SK-N-SH (cell line): ENCODE measurements at regions not wholly inside any gene's neighbourhood (a gene's known extent, or its start where the extent isn't known, plus 50 kb on each side); places are given as distances from the start of the nearest gene placed in this dataset.

Experiments used
- CTCF ChIA-PET: fragments of 300-600, 350-600 bp; formaldehyde crosslinking; extraction: SDS; loops from one replicate; lab custom pipeline; 2021; lab: Yijun Ruan, JAX
- POLR2A ChIA-PET: fragments of 350-600 bp; sonication (Branson Sonifier 250); formaldehyde crosslinking; extraction: SDS; loops from one replicate; lab custom pipeline; 2020; ENCODE audit warnings: antibody characterized with exemption, inconsistent platforms; lab: Yijun Ruan, JAX
- DNase-seq: peaks from one replicate; pipeline ENCODE4 v3.0.0; 2012
- H2AFZ ChIP-seq: fragments of 200-600 bp; sonication (generic); 2 replicates; pipeline ENCODE4 v1.8.1; 2016; ENCODE audit warnings: antibody characterized with exemption, mild to moderate bottlenecking, low read depth
- H3F3A ChIP-seq: fragments of 200-600 bp; sonication (generic); replicated peaks from 2 replicates; pipeline ENCODE3; 2016; ENCODE audit warnings: antibody characterized with exemption, mild to moderate bottlenecking; ENCODE audit not compliant: insufficient read depth
- H3K27ac ChIP-seq, 2 experiments: fragments of 200-500 bp in 1 of 2; fragments of 200-600 bp in 1 of 2; sonication (Bioruptor generic) in 1 of 2; sonication (generic), shearing (Covaris generic) in 1 of 2; 2 replicates each; pipeline versions ENCODE4 v1.5.1 to v1.6.1; 2014 to 2016; ENCODE audit warnings: low read depth in 2 of 2, inconsistent platforms in 1 of 2, low read length in 1 of 2, mild to moderate bottlenecking in 1 of 2, mixed read lengths in 1 of 2
- H3K27me3 ChIP-seq: fragments of 200-600 bp; sonication (generic), shearing (Covaris generic); 2 replicates; pipeline ENCODE4 v1.6.1; 2016; ENCODE audit warnings: mixed run types; ENCODE audit not compliant: insufficient read depth
- H3K36me3 ChIP-seq, 2 experiments: fragments of 200-500 bp in 1 of 2; fragments of 200-600 bp in 1 of 2; sonication (Bioruptor generic) in 1 of 2; sonication (generic) in 1 of 2; replicated peaks in 1 of 2; 2 replicates each; pipeline versions ENCODE3 to v1.5.1; 2014 to 2016; ENCODE audit warnings: low read length in 1 of 2, mild to moderate bottlenecking in 1 of 2; ENCODE audit not compliant: insufficient read depth in 2 of 2, control insufficient read depth in 1 of 2
- H3K4me1 ChIP-seq, 2 experiments: fragments of 200-500 bp in 1 of 2; fragments of 200-600 bp in 1 of 2; sonication (Bioruptor generic) in 1 of 2; sonication (generic), shearing (Covaris generic) in 1 of 2; 2 replicates each; pipeline versions ENCODE4 v1.5.1 to v1.6.1; 2014 to 2016; ENCODE audit warnings: low read depth in 1 of 2, low read length in 1 of 2, mixed run types in 1 of 2; ENCODE audit not compliant: insufficient read depth in 2 of 2, control insufficient read depth in 1 of 2
- H3K4me2 ChIP-seq: fragments of 200-600 bp; sonication (generic), shearing (Covaris generic); 2 replicates; pipeline ENCODE4 v1.6.1; 2017; ENCODE audit warnings: mixed run types
- H3K4me3 ChIP-seq, 2 experiments: fragments of 200-500 bp in 1 of 2; fragments of 200-600 bp in 1 of 2; sonication (Bioruptor generic) in 1 of 2; sonication (generic), shearing (Covaris generic) in 1 of 2; 2 replicates each; pipeline versions ENCODE4 v1.5.1 to v1.8.1; 2014 to 2016; ENCODE audit warnings: low read depth in 2 of 2, inconsistent platforms in 1 of 2, low read length in 1 of 2, mild to moderate bottlenecking in 1 of 2, mixed read lengths in 1 of 2, moderate library complexity in 1 of 2
- H3K79me2 ChIP-seq: fragments of 200-600 bp; sonication (generic); 2 replicates; pipeline ENCODE4 v1.8.1; 2017; ENCODE audit warnings: mild to moderate bottlenecking; ENCODE audit not compliant: insufficient read depth
- H3K9ac ChIP-seq: fragments of 200-600 bp; sonication (generic); 2 replicates; pipeline ENCODE4 v1.6.1; 2017; ENCODE audit warnings: mixed run types
- H3K9me2 ChIP-seq: fragments of 200-600 bp; sonication (generic); 2 replicates; pipeline ENCODE4 v1.6.1; 2017; ENCODE audit warnings: mixed run types
- H3K9me3 ChIP-seq: fragments of 200-600 bp; sonication (generic); 2 replicates; pipeline ENCODE4 v1.6.1; 2017; ENCODE audit warnings: mixed run types, mild to moderate bottlenecking, moderate library complexity
- H4K20me1 ChIP-seq: fragments of 200-600 bp; sonication (generic); 2 replicates; pipeline ENCODE4 v1.6.1; 2017; ENCODE audit warnings: mild to moderate bottlenecking, mixed run types; ENCODE audit not compliant: insufficient read depth
- CHD2 ChIP-seq: fragments of 150-350 bp; IDR thresholded peaks from 2 replicates; pipeline ENCODE4 v1.6.1; 2018; ENCODE audit warnings: low read length; ENCODE audit not compliant: partially characterized antibody
- EP300 ChIP-seq, 2 experiments: IDR thresholded peaks; 2 replicates each; pipeline versions ENCODE4 v1.4.0 to v1.6.1; 2012; ENCODE audit warnings: borderline replicate concordance in 1 of 2, low read depth in 1 of 2, low read length in 1 of 2
- EZH2phosphoT487 ChIP-seq: fragments of 200-600 bp; sonication (generic); IDR thresholded peaks from 2 replicates; pipeline ENCODE4 v1.6.1; 2017; ENCODE audit warnings: low read depth, mixed run types, mild to moderate bottlenecking, antibody characterized with exemption, moderate library complexity, borderline replicate concordance
- FOSL2 ChIP-seq: IDR thresholded peaks from 2 replicates; pipeline ENCODE4 v1.4.0; 2012; ENCODE audit warnings: low read depth, mild to moderate bottlenecking, moderate library complexity, borderline replicate concordance
- GABPA ChIP-seq: IDR thresholded peaks from 2 replicates; pipeline ENCODE4 v1.4.0; 2012; ENCODE audit warnings: low read depth, mild to moderate bottlenecking
- JUND ChIP-seq: IDR thresholded peaks from 2 replicates; pipeline ENCODE4 v1.4.0; 2012
- MEF2A ChIP-seq: IDR thresholded peaks from 2 replicates; pipeline ENCODE4 v1.4.0; 2012; ENCODE audit warnings: low read depth, borderline replicate concordance
- POLR2AphosphoS5 ChIP-seq: IDR thresholded peaks from 2 replicates; pipeline ENCODE4 v1.6.1; 2012; ENCODE audit warnings: low read depth, low read length
- RFX5 ChIP-seq: IDR thresholded peaks from 2 replicates; pipeline ENCODE4 v1.6.1; 2012; ENCODE audit warnings: mild to moderate bottlenecking, improper control_type of control experiment, low read length
- TAF1 ChIP-seq: IDR thresholded peaks from 2 replicates; pipeline ENCODE4 v1.6.1; 2012; ENCODE audit warnings: low read depth, mild to moderate bottlenecking, low read length, moderate library complexity, borderline replicate concordance
- WGBS: methylation state at CpG from one replicate; pipeline ENCODE4 v1.1.6; 2017; ENCODE audit warnings: low lambda C conversion rate; 5-methylcytosine and 5-hydroxymethylcytosine counted together
- TF ChIP-seq, protein P1 (sequence below): fragments of 150-350 bp; IDR thresholded peaks from 2 replicates; pipeline ENCODE4 v1.6.1; 2016; ENCODE audit warnings: mild to moderate bottlenecking, low read depth, low read length
- TF ChIP-seq, protein P2 (sequence below): IDR thresholded peaks from 2 replicates; pipeline ENCODE4; 2012
- TF ChIP-seq, protein P3 (sequence below): fragments of 150-350 bp; IDR thresholded peaks from 2 replicates; pipeline ENCODE4 v1.6.1; 2017; ENCODE audit warnings: antibody characterized with exemption, low read length, low read depth, borderline replicate concordance
- TF ChIP-seq, protein P4 (sequence below): IDR thresholded peaks from 2 replicates; pipeline ENCODE4 v1.4.0; 2012; ENCODE audit warnings: low read depth
- TF ChIP-seq, protein P5 (sequence below): IDR thresholded peaks from 2 replicates; pipeline ENCODE4 v1.4.0; 2012; ENCODE audit warnings: low read depth, borderline replicate concordance
- TF ChIP-seq, protein P6 (sequence below): IDR thresholded peaks from 2 replicates; pipeline ENCODE4 v1.4.0; 2012; ENCODE audit warnings: low read depth, borderline replicate concordance

DNA sequence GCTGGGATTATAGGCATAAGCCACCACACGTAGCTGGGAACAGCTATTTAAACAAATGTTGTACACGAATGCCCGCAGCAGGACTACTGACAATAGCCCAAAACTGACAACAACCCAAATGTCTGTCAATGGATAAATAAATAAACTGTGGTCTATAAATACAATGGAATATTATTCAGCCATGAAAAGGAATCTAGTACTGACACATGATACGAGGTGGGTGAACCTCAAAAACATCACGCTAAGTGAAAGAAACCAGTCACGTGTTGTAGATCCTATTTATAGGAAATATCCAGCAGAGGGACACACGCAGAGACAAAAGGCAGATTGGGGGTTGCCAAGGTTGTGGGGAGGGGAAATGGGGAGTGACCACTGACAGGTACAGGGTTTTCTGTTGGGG, 390.0 kb upstream of the TNRC6C start:
- no peaks in the 10 kb centered on the region for H3F3A ChIP-seq
- no peaks in the 10 kb centered on the region for H3K79me2 ChIP-seq
- 49% methylated on average over 7 of the region's 7 CpGs for WGBS
- no peak overlapping the region for H3K4me2 ChIP-seq
- TF ChIP-seq, protein P1, sequence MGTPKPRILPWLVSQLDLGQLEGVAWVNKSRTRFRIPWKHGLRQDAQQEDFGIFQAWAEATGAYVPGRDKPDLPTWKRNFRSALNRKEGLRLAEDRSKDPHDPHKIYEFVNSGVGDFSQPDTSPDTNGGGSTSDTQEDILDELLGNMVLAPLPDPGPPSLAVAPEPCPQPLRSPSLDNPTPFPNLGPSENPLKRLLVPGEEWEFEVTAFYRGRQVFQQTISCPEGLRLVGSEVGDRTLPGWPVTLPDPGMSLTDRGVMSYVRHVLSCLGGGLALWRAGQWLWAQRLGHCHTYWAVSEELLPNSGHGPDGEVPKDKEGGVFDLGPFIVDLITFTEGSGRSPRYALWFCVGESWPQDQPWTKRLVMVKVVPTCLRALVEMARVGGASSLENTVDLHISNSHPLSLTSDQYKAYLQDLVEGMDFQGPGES, result no peak
- TF ChIP-seq, protein P2, sequence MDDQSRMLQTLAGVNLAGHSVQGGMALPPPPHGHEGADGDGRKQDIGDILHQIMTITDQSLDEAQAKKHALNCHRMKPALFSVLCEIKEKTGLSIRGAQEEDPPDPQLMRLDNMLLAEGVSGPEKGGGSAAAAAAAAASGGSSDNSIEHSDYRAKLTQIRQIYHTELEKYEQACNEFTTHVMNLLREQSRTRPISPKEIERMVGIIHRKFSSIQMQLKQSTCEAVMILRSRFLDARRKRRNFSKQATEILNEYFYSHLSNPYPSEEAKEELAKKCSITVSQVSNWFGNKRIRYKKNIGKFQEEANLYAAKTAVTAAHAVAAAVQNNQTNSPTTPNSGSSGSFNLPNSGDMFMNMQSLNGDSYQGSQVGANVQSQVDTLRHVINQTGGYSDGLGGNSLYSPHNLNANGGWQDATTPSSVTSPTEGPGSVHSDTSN, result no peak
- TF ChIP-seq EP300 (IDR thresholded peaks at IDR 0.05; ENCODE audit: borderline replicate concordance in 1 of 2, low read depth in 1 of 2, low read length in 1 of 2) (no peak), CHD2 (no peak), MEF2A (no peak), EZH2phosphoT487 (no peak)
- TF ChIP-seq, protein P3, sequence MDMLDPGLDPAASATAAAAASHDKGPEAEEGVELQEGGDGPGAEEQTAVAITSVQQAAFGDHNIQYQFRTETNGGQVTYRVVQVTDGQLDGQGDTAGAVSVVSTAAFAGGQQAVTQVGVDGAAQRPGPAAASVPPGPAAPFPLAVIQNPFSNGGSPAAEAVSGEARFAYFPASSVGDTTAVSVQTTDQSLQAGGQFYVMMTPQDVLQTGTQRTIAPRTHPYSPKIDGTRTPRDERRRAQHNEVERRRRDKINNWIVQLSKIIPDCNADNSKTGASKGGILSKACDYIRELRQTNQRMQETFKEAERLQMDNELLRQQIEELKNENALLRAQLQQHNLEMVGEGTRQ, result no peak
- no peaks in the 10 kb centered on the region for H3K9me3 ChIP-seq
- DNase-seq, result no peak
- peaks cover 0 to 5% of the 10 kb centered on the region in 2 experiments; a peak in 1 of 4 replicates for H3K4me1 ChIP-seq
- peaks cover 64% of the 10 kb centered on the region for H3K27me3 ChIP-seq
- no peaks in the 10 kb centered on the region for H3K9me2 ChIP-seq
- H4K20me1 ChIP-seq, result no peaks in the 10 kb centered on the region
- POLR2A ChIA-PET, result no interaction called here
- H3K9ac ChIP-seq, result no peak overlapping the region
- no peak overlapping the region for H3K4me3 ChIP-seq
- CTCF ChIA-PET, result interaction anchor here (0.9 to 1.1 kb wide), 2 partner anchors 14 to 445 kb away, joined by 3 to 5 read pairs; no protein-coding TSS in a partner anchor
- no peak overlapping the region for H2AFZ ChIP-seq
- H3K36me3 ChIP-seq, result no peaks in the 10 kb centered on the region
- no peak overlapping the region for H3K27ac ChIP-seq

DNA sequence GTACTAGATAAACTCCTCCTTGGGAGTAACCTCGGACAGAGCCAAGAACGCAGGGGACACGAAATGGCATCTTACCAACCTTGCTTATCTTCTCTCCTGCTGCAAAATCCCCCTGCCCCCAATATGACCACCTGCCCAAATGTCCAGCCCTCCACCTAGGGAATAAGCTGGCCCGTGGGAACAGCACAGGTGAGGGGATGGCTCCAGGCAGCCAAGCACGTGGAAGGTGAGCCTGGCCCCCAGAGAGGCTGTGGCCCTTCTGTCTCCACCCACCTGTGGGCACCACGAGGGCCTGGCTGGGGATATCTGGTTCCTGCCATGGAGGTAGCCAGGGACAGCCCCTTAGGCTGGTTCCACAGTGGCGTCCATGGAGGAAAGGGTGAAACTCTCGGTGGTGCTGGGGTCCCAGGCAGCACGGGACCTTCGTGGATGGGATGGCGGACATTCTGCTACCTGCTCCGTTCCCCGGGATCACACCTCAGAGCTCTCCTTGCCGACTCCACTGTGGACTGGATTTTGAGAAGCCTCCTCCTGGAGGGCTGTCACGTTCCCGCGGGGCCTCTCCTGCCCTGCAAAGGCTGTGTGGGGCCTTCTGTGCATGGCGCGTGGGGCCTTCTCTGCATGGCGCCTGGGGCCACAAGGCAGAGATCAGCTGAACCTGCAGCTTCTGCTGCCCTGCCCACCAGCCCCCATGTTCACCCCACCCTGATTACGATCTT, 388.5 kb upstream of the TNRC6C start:
- Histone ChIP-seq H3K4me2 (no peak overlapping the region), H3K9me3 (no peaks in the 10 kb centered on the region), H2AFZ (no peak overlapping the region), H3K27me3 (peaks cover 59% of the 10 kb centered on the region), H3F3A (no peaks in the 10 kb centered on the region), H3K4me1 (peaks cover 0 to 5% of the 10 kb centered on the region in 2 experiments; a peak in 1 of 4 replicates), H3K27ac (no peak overlapping the region), H3K79me2 (no peaks in the 10 kb centered on the region), H3K9ac (no peak overlapping the region), H4K20me1 (no peaks in the 10 kb centered on the region), H3K4me3 (no peak overlapping the region), H3K36me3 (no peaks in the 10 kb centered on the region), H3K9me2 (no peaks in the 10 kb centered on the region)
- TF ChIP-seq, protein P4, sequence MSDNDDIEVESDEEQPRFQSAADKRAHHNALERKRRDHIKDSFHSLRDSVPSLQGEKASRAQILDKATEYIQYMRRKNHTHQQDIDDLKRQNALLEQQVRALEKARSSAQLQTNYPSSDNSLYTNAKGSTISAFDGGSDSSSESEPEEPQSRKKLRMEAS, result no peak
- no peak for TF ChIP-seq POLR2AphosphoS5
- no peak for TF ChIP-seq RFX5
- TF ChIP-seq, protein P5, sequence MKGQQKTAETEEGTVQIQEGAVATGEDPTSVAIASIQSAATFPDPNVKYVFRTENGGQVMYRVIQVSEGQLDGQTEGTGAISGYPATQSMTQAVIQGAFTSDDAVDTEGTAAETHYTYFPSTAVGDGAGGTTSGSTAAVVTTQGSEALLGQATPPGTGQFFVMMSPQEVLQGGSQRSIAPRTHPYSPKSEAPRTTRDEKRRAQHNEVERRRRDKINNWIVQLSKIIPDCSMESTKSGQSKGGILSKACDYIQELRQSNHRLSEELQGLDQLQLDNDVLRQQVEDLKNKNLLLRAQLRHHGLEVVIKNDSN, result no peak
- TF ChIP-seq, protein P6, sequence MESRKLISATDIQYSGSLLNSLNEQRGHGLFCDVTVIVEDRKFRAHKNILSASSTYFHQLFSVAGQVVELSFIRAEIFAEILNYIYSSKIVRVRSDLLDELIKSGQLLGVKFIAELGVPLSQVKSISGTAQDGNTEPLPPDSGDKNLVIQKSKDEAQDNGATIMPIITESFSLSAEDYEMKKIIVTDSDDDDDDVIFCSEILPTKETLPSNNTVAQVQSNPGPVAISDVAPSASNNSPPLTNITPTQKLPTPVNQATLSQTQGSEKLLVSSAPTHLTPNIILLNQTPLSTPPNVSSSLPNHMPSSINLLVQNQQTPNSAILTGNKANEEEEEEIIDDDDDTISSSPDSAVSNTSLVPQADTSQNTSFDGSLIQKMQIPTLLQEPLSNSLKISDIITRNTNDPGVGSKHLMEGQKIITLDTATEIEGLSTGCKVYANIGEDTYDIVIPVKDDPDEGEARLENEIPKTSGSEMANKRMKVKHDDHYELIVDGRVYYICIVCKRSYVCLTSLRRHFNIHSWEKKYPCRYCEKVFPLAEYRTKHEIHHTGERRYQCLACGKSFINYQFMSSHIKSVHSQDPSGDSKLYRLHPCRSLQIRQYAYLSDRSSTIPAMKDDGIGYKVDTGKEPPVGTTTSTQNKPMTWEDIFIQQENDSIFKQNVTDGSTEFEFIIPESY, result no peak
- TF ChIP-seq EP300 (IDR thresholded peaks at IDR 0.05; ENCODE audit: borderline replicate concordance in 1 of 2, low read depth in 1 of 2, low read length in 1 of 2), result no peak
- no peak for TF ChIP-seq GABPA
- TF ChIP-seq TAF1, result no peak
- no peak for TF ChIP-seq JUND
- TF ChIP-seq FOSL2, result no peak
- 57% methylated on average over 19 of the region's 21 CpGs for WGBS
- CTCF ChIA-PET, result interaction anchor here (0.8 kb wide), 1 partner anchor 26 kb away, joined by 3 read pairs; no protein-coding TSS in a partner anchor
- DNase-seq, result no peak
- POLR2A ChIA-PET, result no interaction called here
